ENCODE measurements at regions not wholly inside any gene's neighbourhood (a gene's known extent, or its start where the extent isn't known, plus 50 kb on each side); places are given as distances from the start of the nearest gene placed in this dataset.

DNA sequence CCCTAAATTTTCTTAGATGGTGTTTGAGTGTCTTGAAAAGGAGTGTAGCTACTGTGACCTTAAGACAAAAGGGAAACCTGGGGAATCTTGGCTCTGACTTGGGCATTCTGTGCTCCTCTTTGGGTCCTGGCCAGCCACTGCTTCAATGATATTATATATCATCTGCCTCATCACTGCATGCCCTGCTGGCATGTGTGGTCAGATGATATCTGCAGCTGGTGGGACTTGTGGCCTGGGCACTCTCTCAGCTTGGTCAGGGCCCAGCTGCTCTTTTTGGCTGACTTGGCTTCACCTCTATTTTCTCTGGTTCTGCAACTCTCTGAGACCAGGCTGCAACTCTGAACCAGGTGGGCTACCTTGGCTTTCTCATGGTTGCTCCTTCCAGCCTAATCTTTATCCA lies 446.1 kb upstream of the RARB start:
- TF ChIP-seq, protein P1, sequence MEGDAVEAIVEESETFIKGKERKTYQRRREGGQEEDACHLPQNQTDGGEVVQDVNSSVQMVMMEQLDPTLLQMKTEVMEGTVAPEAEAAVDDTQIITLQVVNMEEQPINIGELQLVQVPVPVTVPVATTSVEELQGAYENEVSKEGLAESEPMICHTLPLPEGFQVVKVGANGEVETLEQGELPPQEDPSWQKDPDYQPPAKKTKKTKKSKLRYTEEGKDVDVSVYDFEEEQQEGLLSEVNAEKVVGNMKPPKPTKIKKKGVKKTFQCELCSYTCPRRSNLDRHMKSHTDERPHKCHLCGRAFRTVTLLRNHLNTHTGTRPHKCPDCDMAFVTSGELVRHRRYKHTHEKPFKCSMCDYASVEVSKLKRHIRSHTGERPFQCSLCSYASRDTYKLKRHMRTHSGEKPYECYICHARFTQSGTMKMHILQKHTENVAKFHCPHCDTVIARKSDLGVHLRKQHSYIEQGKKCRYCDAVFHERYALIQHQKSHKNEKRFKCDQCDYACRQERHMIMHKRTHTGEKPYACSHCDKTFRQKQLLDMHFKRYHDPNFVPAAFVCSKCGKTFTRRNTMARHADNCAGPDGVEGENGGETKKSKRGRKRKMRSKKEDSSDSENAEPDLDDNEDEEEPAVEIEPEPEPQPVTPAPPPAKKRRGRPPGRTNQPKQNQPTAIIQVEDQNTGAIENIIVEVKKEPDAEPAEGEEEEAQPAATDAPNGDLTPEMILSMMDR (conservative IDR thresholded peaks at IDR 0.05 in 1 of 2, IDR thresholded peaks at IDR 0.05 in 1 of 2; ENCODE audit: extremely low read depth in 1 of 2, insufficient read depth in 1 of 2, low read depth in 1 of 2, low read length in 2 of 2), result no peak
- no peak for TF ChIP-seq EZH2 (IDR thresholded peaks at IDR 0.05; ENCODE audit: borderline replicate concordance, low read length)

Measured in mammary epithelial cell (primary cell).